NCI-H2081 (cell line): ENCODE measurements at regions not wholly inside any gene's neighbourhood (a gene's known extent, or its start where the extent isn't known, plus 50 kb on each side); places are given as distances from the start of the nearest gene placed in this dataset.

Experiments used
- DNase-seq, 2 experiments: peaks; one replicate each; lab custom pipeline; 2025; lab: John Stamatoyannopoulos, UW

- no peak for DNase-seq
These were observed 235.6 kb downstream of the KCNA4 start for GRCh38 chr11:29781268-29781667.

- DNase-seq: peak in 1 of 2 experiments; percentile 20
These were observed 236.1 kb downstream of the KCNA4 start for GRCh38 chr11:29780756-29781155.

- no peak for DNase-seq
These were observed 243.1 kb downstream of the KCNA4 start for GRCh38 chr11:29773656-29774264.

GRCh38 chr11:29756871-29757270, 260.0 kb downstream of the KCNA4 start:
- no peak for DNase-seq

GRCh38 chr11:29755474-29755873, 261.4 kb downstream of the KCNA4 start:
- DNase-seq: no peak

- no peak for DNase-seq
These were observed 265.2 kb downstream of the KCNA4 start for GRCh38 chr11:29751618-29752017.

GRCh38 chr11:29750392-29750791, 266.4 kb downstream of the KCNA4 start:
- DNase-seq: no peak

GRCh38 chr11:29734287-29734686, 282.5 kb downstream of the KCNA4 start:
- DNase-seq: no peak

GRCh38 chr11:29713831-29714320, 303.0 kb downstream of the KCNA4 start:
- no peak for DNase-seq

GRCh38 chr11:29712616-29713015, 304.2 kb downstream of the KCNA4 start:
- DNase-seq: no peak

GRCh38 chr11:29707924-29708323, 308.9 kb downstream of the KCNA4 start:
- no peak for DNase-seq

GRCh38 chr11:29685361-29685760, 331.5 kb downstream of the KCNA4 start:
- no peak for DNase-seq

- no peak for DNase-seq
These were observed 334.0 kb downstream of the KCNA4 start for GRCh38 chr11:29682856-29683255.

- no peak for DNase-seq
These were observed 336.8 kb downstream of the KCNA4 start for GRCh38 chr11:29679996-29680395.

GRCh38 chr11:29676993-29677392, 339.8 kb downstream of the KCNA4 start:
- no peak for DNase-seq

GRCh38 chr11:29669310-29669709, 347.5 kb downstream of the KCNA4 start:
- DNase-seq: no peak

- DNase-seq: no peak
These were observed 359.1 kb downstream of the KCNA4 start for GRCh38 chr11:29657709-29658108.

- DNase-seq: no peak
These were observed 360.2 kb downstream of the KCNA4 start for GRCh38 chr11:29656597-29656996.

GRCh38 chr11:29645373-29645772, 371.5 kb downstream of the KCNA4 start:
- DNase-seq: no peak

- DNase-seq: no peak
These were observed 375.6 kb downstream of the KCNA4 start for GRCh38 chr11:29641201-29641600.

GRCh38 chr11:29634744-29635143, 382.1 kb downstream of the KCNA4 start:
- DNase-seq: no peak

GRCh38 chr11:29634244-29634643, 382.6 kb downstream of the KCNA4 start:
- DNase-seq: no peak

GRCh38 chr11:29629286-29629685, 387.5 kb downstream of the KCNA4 start:
- DNase-seq: no peak

GRCh38 chr11:29628609-29629008, 388.2 kb downstream of the KCNA4 start:
- no peak for DNase-seq
